SJSA1 (cell line): ENCODE measurements at regions not wholly inside any gene's neighbourhood (a gene's known extent, or its start where the extent isn't known, plus 50 kb on each side); places are given as distances from the start of the nearest gene placed in this dataset.
A peak's percentile ranks its signal among the peaks of the same experiment; 100 is the strongest.

Experiments used
- DNase-seq, 2 experiments: peaks; one replicate each; pipeline ENCODE4 v3.0.0-alpha.2; 2015 to 2020; ENCODE audit warnings: low spot score in 2 of 2, low read depth in 1 of 2
- H3K27ac ChIP-seq: fragments of 250-450 bp; sonication (Bioruptor Pico); 2 replicates; pipeline ENCODE4 v1.5.1; 2020; ENCODE audit warnings: mild to moderate bottlenecking, moderate library complexity
- H3K27me3 ChIP-seq: fragments of 250-450 bp; sonication (Bioruptor Pico); replicated peaks from 2 replicates; pipeline ENCODE4 v1.5.1; 2020; ENCODE audit warnings: mild to moderate bottlenecking, moderate library complexity
- H3K36me3 ChIP-seq: fragments of 250-450 bp; sonication (Bioruptor Pico); 2 replicates; pipeline ENCODE4 v1.5.1; 2020; ENCODE audit warnings: mild to moderate bottlenecking
- H3K4me1 ChIP-seq: fragments of 250-450 bp; sonication (Bioruptor Pico); replicated peaks from 2 replicates; pipeline ENCODE4 v1.6.1; 2021; ENCODE audit warnings: mild to moderate bottlenecking
- H3K4me3 ChIP-seq: fragments of 250-450 bp; sonication (Bioruptor Pico); 2 replicates; pipeline ENCODE4 v1.5.1; 2020; ENCODE audit warnings: mild to moderate bottlenecking
- H3K9me3 ChIP-seq: fragments of 250-450 bp; sonication (Bioruptor Pico); replicated peaks from 2 replicates; pipeline ENCODE4 v1.5.1; 2020; ENCODE audit warnings: mild to moderate bottlenecking

DNA sequence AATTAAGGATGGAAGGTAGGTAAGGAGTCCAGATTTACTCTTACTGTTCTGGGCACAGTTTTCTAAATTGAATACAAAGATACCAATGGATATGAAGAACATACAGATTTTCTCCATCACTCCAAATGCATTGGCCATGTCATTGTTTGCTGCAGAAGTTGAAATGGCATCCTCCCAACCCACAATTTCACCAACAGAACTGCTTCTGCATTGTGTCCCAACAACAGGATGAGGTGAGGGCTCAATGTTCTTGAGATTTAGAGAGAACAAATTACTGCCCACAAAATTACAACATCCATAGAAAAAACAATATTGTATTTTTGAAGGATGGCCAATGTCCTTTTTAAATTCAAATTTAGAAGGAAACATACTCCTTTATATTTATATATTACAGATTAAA is 88.9 kb downstream of the NUDT12 start:
- no peaks in the 10 kb centered on the region; the same call in 1 of the 2 replicates for H3K27me3 ChIP-seq
- H3K27ac ChIP-seq = no peak overlapping the region
- H3K4me1 ChIP-seq = peaks cover 8% of the 10 kb centered on the region
- no peak for DNase-seq
- H3K9me3 ChIP-seq = no peaks in the 10 kb centered on the region
- H3K36me3 ChIP-seq = no peaks in the 10 kb centered on the region
- H3K4me3 ChIP-seq = no peak overlapping the region

DNA sequence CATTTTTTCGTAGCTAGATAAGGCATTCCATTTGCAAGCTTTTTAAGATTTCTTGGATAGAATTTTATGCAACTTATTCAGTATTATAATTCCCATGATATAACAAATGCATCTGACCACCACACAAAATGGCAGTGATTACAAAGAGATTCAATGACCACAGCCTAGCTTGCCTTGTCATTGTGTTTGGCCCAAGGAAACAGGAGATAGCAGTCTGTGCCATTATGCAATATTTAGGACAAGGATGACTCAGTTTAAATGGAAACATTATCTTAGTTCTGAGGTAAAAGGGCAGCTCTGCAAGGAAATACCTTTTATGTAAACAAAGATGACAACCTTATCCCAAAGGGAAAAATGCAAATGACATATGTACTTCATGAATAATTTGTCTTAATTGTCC is 89.8 kb downstream of the NUDT12 start:
- Histone ChIP-seq H3K4me3 (no peak overlapping the region), H3K36me3 (no peaks in the 10 kb centered on the region), H3K27ac (no peak overlapping the region), H3K27me3 (no peaks in the 10 kb centered on the region), H3K4me1 (peaks cover 11% of the 10 kb centered on the region), H3K9me3 (no peaks in the 10 kb centered on the region)
- no peak for DNase-seq

DNA sequence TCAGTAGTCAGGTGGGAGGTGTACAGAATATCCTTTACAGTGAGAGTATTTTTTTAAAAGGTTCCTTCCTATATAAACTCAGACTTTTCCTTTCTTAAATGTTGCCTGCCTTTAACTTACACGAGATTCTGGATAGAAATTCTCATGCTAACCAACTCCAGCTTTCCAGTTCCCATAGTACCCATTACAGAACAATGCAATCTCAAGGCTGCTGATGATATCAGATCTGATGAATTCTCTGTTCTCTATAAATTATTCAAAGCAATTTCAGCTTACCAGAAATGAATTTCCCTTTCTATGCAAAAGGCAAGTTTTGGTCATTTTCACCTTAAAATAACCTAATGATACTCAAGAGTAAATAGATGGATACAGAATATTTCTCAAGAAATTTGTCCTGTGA is 90.3 kb downstream of the NUDT12 start:
- H3K9me3 ChIP-seq = no peaks in the 10 kb centered on the region
- no peak for DNase-seq
- no peak overlapping the region for H3K4me3 ChIP-seq
- H3K27me3 ChIP-seq = no peaks in the 10 kb centered on the region
- peaks cover 14% of the 10 kb centered on the region for H3K4me1 ChIP-seq
- no peaks in the 10 kb centered on the region for H3K36me3 ChIP-seq
- H3K27ac ChIP-seq = no peak overlapping the region

DNA sequence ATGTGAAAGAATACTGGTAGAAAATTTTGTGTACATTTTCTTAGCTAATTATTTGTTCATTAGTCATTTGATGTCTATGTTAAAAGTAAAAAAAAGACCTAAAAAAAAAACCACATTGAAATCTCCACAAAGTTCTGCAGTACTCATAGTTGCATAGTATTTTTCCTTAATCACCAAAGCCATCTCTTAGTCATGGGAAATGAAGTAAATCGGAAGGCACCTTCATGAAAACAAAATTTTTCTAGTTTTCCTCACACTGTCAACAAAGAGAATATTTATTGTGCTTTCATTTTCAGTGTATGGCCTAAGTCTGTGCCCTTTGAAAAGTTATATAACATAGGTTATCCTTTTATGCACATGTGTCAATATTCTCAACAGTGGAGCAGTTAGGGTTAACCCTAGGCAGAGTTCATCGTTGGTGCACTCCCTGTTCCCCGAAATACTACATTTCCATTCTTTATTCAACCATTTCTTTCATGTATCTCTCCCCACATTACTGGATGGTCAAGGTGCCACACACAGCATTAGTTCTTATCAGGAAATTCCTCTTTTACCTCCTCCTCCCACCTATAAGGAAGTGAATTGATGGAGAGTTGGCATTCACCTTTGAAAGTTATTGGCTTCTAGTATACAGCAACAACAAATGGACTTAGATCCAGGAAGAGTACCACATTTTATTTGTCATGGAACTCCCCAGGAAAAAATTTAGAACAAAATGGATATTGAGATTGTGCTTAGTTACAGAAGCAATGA is 93.1 kb downstream of the NUDT12 start:
- H3K27ac ChIP-seq = peak overlapping the region; percentile 43
- peaks cover 24% of the 10 kb centered on the region for H3K4me1 ChIP-seq
- no peaks in the 10 kb centered on the region for H3K27me3 ChIP-seq
- H3K9me3 ChIP-seq = no peaks in the 10 kb centered on the region
- H3K4me3 ChIP-seq = no peak overlapping the region
- no peaks in the 10 kb centered on the region for H3K36me3 ChIP-seq
- DNase-seq = no peak

DNA sequence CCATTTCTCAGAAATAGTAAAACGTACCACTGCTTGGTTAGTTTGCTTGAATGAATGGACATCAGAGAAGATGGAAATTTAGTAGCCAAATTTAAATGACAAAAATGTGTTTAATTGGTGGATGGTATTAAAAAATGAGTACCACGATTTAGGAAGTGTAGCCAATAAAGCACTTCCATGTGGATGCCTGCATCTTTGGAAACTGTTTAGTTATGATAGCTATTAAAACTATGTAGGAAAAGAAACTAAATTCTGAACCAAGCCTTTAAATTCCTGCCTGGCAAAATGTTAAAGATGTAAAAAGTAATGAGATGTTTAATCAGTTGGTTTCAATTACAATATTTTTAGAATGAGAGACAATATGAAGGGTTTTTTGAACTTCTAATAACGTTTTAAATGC is 94.8 kb downstream of the NUDT12 start:
- no peak for DNase-seq
- Histone ChIP-seq H3K4me1 (peaks cover 37% of the 10 kb centered on the region), H3K4me3 (no peak overlapping the region), H3K27ac (no peak overlapping the region), H3K27me3 (no peaks in the 10 kb centered on the region), H3K9me3 (no peaks in the 10 kb centered on the region), H3K36me3 (no peaks in the 10 kb centered on the region)

DNA sequence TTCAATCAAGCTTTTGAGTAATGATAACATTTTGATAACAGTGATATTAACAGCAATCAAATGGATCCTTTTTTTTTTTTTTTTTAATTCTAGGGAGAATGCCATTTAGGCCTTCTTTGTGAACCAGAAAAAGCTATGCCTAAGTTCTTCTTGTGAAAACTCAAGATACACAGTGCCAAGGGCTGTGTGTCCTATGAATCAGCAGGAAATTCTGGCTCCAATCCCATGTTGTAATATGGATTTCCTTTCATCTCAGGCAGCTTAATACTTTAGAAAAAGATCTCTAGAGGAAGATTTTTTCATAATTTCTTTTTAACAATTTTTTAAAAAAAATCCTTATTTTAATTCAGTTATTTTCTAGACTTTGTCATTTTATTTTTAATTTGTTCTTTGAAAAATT is 96.1 kb downstream of the NUDT12 start:
- Histone ChIP-seq H3K36me3 (no peaks in the 10 kb centered on the region), H3K4me1 (peaks cover 50% of the 10 kb centered on the region), H3K27ac (no peak overlapping the region), H3K27me3 (no peaks in the 10 kb centered on the region), H3K4me3 (no peak overlapping the region), H3K9me3 (no peaks in the 10 kb centered on the region)
- no peak for DNase-seq

DNA sequence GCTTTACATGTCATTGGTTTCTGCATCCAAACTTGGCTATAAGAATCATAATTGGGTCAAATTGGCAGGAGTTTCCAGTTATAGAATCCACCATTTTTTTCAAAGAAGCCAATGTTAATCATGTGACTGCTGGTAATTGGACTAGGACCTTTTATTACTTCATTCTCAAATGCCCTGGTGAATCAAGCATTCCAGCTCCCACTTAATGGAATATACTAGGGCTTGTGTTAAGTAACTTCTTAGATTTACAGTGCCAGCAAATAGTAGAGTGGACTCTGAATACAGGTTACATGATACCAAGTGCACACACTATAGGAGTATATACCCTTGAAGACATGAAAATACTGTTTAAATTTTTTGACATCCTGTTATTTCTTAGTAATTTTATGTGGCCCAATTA is 96.7 kb downstream of the NUDT12 start:
- H3K36me3 ChIP-seq = no peaks in the 10 kb centered on the region
- no peak overlapping the region for H3K4me3 ChIP-seq
- no peak overlapping the region for H3K27ac ChIP-seq
- H3K27me3 ChIP-seq = no peaks in the 10 kb centered on the region
- peaks cover 55% of the 10 kb centered on the region for H3K4me1 ChIP-seq
- no peaks in the 10 kb centered on the region for H3K9me3 ChIP-seq
- no peak for DNase-seq

DNA sequence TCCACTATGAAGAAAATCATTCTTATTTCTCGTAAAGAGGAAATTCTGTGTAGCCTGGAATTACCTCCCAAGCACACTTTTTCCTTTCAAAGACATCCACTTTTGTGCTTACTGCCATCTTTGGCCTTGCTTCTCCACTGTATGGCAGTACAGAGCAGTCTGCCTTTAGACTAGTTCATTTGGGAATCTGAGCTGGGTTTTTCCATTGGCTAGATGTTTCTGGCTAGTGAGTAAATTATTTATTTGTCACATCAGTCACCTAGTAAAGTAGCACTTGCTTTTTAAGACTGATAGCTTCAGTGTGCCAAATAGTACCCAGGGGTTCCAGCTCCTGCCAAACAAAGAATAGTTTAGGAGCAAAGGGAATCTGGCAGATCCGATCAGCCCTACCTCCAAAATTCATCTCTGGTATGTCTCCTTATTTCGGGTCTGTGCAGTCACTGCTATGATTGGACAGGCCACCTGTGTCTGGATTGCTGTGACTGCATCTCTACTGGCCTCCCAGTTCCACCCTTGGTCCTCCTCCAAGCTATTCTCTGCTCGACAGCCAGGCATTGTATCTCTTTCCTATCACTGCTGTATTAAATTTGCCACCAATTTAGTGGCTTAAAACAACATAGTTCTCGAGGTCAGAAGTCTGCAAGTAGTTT is 97.6 kb downstream of the NUDT12 start:
- no peak overlapping the region for H3K27ac ChIP-seq
- no peaks in the 10 kb centered on the region for H3K9me3 ChIP-seq
- H3K36me3 ChIP-seq = no peaks in the 10 kb centered on the region
- H3K4me3 ChIP-seq = no peak overlapping the region
- H3K27me3 ChIP-seq = no peaks in the 10 kb centered on the region
- DNase-seq = no peak
- H3K4me1 ChIP-seq = peaks cover 61% of the 10 kb centered on the region

DNA sequence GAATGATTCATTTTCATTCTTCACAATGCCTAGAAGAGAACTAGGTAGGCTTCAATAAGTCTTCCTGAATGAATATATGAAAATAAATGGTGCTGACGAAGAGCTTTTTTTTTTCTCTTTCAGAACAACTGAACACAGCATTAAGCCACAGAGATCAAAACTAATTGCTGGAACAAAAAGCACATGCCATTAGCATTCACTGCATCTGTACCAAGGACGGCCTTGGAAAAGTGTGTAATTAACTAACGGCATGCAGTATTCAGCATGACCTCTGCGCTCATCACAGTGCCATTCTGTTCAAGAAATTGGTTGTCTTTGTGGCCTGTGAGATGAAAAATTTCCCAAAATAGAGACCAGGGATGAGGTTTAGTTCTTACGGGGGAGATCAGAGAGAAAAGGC is 99.3 kb downstream of the NUDT12 start:
- DNase-seq = no peak
- H3K27ac ChIP-seq = no peak overlapping the region
- no peaks in the 10 kb centered on the region for H3K9me3 ChIP-seq

DNA sequence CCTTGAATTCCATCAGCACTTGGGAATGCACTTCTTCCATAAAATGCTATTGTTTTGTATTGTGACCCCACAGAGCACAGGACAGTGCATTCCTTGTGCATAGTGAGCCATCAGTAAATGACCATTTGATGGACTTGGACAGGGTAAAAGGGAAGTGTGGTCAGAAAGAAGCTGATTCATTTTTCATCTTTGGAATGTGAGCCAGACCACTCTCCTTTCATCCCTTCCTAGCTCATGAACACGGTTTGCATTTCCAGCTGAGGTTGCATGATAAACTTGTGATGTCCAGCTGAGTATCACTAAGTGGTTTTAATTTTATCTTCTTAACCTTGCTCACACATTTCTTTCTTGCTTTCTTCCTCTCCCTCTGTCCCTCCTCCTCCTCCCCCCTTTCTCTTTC is 101.3 kb downstream of the NUDT12 start:
- peak; percentile 45 to 47 for DNase-seq
- H3K27ac ChIP-seq = peak overlapping the region; percentile 23; the same call in 1 of the 2 replicates
- H3K27me3 ChIP-seq = no peaks in the 10 kb centered on the region
- no peaks in the 10 kb centered on the region for H3K9me3 ChIP-seq
- no peaks in the 10 kb centered on the region for H3K36me3 ChIP-seq
- peaks cover 42% of the 10 kb centered on the region for H3K4me1 ChIP-seq
- no peak overlapping the region for H3K4me3 ChIP-seq

More for the DNA sequence above, 99.3 kb downstream of the NUDT12 start:
- H3K4me1 ChIP-seq = peaks cover 49% of the 10 kb centered on the region
- H3K4me3 ChIP-seq = no peak overlapping the region
- no peaks in the 10 kb centered on the region for H3K27me3 ChIP-seq
- no peaks in the 10 kb centered on the region for H3K36me3 ChIP-seq

DNA sequence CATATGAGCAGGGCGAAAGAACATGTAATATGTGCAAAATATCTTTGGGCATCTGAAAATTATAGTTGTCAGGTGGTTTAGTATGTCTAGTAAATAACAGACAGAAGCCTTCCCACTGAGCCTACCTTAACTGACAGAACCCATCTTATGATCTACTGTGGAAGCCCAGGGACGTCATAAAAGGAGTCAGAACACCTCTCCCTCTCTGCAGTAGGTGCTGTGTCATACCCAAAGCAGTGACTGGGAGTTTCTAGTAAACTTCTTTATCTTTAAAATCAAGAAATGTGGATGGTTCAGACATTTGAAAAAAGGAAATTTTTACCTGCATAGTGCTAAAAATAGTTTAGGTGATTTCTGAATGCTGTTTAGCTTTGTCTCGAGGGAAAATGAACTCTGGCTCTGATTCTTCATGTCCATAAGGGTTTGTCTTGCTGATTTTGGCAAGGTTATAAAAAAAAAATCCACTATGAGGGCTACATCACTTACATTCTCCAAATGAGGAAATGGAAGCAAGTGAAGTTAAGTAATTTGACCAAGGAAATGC is 104.0 kb downstream of the NUDT12 start:
- H3K4me3 ChIP-seq = no peak overlapping the region
- H3K36me3 ChIP-seq = no peaks in the 10 kb centered on the region
- no peak for DNase-seq
- peaks cover 28% of the 10 kb centered on the region for H3K4me1 ChIP-seq
- H3K9me3 ChIP-seq = no peaks in the 10 kb centered on the region
- H3K27ac ChIP-seq = no peak overlapping the region
- H3K27me3 ChIP-seq = no peaks in the 10 kb centered on the region

DNA sequence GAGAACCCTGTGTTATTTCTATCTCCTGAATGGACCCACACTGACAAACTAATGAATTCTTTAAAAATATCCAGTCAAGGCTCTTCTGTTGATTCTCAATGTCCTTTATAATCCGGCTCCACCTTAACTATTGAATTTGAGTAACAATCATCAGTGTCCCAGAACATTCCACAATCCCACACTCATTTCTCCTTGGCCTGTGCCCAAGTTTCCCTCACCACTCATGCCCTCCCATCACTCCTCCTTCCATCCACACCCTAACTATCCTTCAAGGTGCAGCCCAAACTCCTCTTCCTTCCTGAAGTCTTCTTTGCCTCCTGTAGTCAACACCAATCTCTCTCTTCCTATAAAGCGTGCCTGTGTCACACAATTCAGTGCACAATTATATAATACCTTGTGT is 106.1 kb downstream of the NUDT12 start:
- no peak for DNase-seq
- H3K9me3 ChIP-seq = no peaks in the 10 kb centered on the region
- H3K4me1 ChIP-seq = peaks cover 30% of the 10 kb centered on the region
- H3K4me3 ChIP-seq = no peak overlapping the region
- no peaks in the 10 kb centered on the region for H3K36me3 ChIP-seq
- no peaks in the 10 kb centered on the region for H3K27me3 ChIP-seq
- H3K27ac ChIP-seq = no peak overlapping the region

DNA sequence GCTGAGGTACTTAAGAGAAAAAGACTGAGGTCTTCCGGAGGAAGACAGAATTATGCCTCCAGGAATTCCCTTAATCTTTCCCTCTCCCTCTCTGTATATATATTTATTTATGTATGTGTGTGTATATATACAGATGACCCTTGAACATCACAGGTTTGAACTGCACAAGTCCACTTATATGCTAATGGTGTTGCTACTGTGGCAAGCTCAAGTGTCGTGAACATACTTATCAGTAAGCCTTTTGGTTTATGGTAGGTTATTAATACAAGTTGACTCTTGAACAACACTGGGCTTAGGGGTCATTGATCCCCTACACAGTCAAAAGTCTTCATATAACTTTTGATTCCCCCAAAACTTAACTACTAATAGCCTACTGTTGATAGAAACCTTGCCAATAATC is 106.8 kb downstream of the NUDT12 start:
- H3K9me3 ChIP-seq = no peaks in the 10 kb centered on the region
- no peak for DNase-seq

DNA sequence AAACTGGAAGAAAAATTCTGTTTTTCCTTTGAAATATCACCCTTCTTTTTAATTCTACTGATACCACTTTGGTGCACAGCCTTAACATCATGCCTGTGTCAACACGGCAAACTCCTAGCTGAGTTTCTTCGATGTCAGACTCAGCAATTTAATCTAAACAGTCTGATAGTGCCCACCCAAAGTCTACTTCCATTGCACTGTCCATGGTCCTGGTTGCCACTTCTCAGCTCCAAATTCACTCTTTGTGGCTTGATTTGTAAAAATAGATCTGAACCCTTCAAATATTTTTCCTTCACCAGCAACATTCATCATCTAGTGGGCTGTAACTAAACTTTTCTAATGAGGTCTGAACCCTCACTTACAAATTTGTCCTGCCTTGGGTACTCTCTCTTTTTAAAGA is 107.8 kb downstream of the NUDT12 start:
- Histone ChIP-seq H3K27me3 (no peaks in the 10 kb centered on the region), H3K36me3 (no peaks in the 10 kb centered on the region), H3K4me3 (no peak overlapping the region), H3K4me1 (peaks cover 36% of the 10 kb centered on the region), H3K27ac (no peak overlapping the region), H3K9me3 (no peaks in the 10 kb centered on the region)
- DNase-seq = no peak

More for the DNA sequence above, 106.8 kb downstream of the NUDT12 start:
- peaks cover 31% of the 10 kb centered on the region for H3K4me1 ChIP-seq
- no peaks in the 10 kb centered on the region for H3K27me3 ChIP-seq
- no peaks in the 10 kb centered on the region for H3K36me3 ChIP-seq
- H3K4me3 ChIP-seq = no peak overlapping the region
- H3K27ac ChIP-seq = no peak overlapping the region
